HG03064 (cell line): ENCODE measurements at regions not wholly inside any gene's neighbourhood (a gene's known extent, or its start where the extent isn't known, plus 50 kb on each side); places are given as distances from the start of the nearest gene placed in this dataset.
"Not testable (repeated sequence)": the region's sequence is repeated elsewhere in the genome, so short reads cannot be mapped to it uniquely, and the experiment has no call there.

Experiments used
- ATAC-seq: cut with Tn5 transposase; IDR thresholded peaks from one replicate; pipeline ENCODE4 v1.9.1; 2021; ENCODE audit warnings: low read depth; ENCODE audit not compliant: unreplicated experiment

GRCh38 chr13:101003566-101003965 is 329.0 kb upstream of the TMTC4 start:
- no peak for ATAC-seq

- no peak for ATAC-seq
Observed at GRCh38 chr13:100989392-100989791, 314.8 kb upstream of the TMTC4 start.

GRCh38 chr13:100988921-100989320 is 314.3 kb upstream of the TMTC4 start:
- no peak for ATAC-seq

GRCh38 chr13:100987948-100988347 is 313.4 kb upstream of the TMTC4 start:
- no peak for ATAC-seq

- no peak for ATAC-seq
Observed at GRCh38 chr13:100986571-100986970, 312.0 kb upstream of the TMTC4 start.

- no peak for ATAC-seq
Observed at GRCh38 chr13:100984085-100984705, 309.6 kb upstream of the TMTC4 start.

GRCh38 chr13:100983111-100983510 is 308.5 kb upstream of the TMTC4 start:
- no peak for ATAC-seq

- no peak for ATAC-seq
Observed at GRCh38 chr13:100980171-100980570, 305.6 kb upstream of the TMTC4 start.

- no peak for ATAC-seq
Observed at GRCh38 chr13:100977841-100978240, 303.2 kb upstream of the TMTC4 start.

GRCh38 chr13:100976993-100977392 is 302.4 kb upstream of the TMTC4 start:
- no peak for ATAC-seq

GRCh38 chr13:100975666-100976065 is 301.1 kb upstream of the TMTC4 start:
- not testable (repeated sequence) for ATAC-seq

- no peak for ATAC-seq
Observed at GRCh38 chr13:100962585-100962984, 288.0 kb upstream of the TMTC4 start.

GRCh38 chr13:100961186-100961585 is 286.6 kb upstream of the TMTC4 start:
- ATAC-seq = no peak

GRCh38 chr13:100958831-100959230 is 284.2 kb upstream of the TMTC4 start:
- no peak for ATAC-seq

GRCh38 chr13:100957741-100958140 is 283.1 kb upstream of the TMTC4 start:
- no peak for ATAC-seq

GRCh38 chr13:100954430-100955305 is 280.1 kb upstream of the TMTC4 start:
- ATAC-seq = no peak

GRCh38 chr13:100951016-100951415 is 276.4 kb upstream of the TMTC4 start:
- ATAC-seq = no peak

- ATAC-seq = not testable (repeated sequence)
Observed at GRCh38 chr13:100948937-100949336, 274.3 kb upstream of the TMTC4 start.

GRCh38 chr13:100946588-100946987 is 272.0 kb upstream of the TMTC4 start:
- ATAC-seq = no peak

- ATAC-seq = no peak
Observed at GRCh38 chr13:100944791-100945345, 270.3 kb upstream of the TMTC4 start.

GRCh38 chr13:100942742-100943141 is 268.1 kb upstream of the TMTC4 start:
- ATAC-seq = no peak
